ENCODE measurements at regions not wholly inside any gene's neighbourhood (a gene's known extent, or its start where the extent isn't known, plus 50 kb on each side); places are given as distances from the start of the nearest gene placed in this dataset.

DNA sequence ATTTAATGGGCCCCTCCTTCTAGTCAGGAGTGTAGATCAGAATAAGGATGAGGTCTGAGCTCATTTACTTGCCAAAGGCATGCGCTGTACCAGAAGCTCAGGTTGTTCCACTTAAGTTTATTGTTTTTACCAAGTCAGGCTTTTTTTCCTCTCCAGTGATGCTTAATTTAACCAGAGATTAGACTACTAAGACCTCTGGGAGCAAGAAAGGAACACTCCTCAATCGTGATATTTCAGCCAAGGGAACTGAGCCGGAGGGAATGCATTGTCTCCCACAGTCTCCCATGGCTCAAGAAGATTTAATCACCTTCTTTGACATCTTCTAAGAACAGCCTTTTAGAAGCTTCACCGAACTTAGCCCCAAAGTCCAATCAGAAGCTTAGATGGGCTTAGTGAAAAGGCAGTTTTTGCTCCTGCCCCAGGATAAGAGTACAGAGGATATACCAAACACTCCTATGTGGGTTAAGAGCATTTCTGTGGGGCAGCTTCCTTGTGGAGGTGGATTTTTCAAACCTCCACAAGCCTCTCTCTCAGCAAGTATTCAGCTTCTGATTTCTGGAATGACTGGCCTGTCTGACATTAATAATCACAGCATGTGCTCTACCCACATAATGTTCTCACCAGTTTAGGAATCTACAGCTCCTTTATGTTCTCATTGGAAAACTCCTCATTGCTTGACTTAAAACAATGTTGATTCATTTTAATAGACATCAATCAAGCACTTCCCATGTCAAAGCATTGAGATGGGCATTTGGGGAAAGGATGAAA, 322.7 kb downstream of the SUCLA2 start:
- TF ChIP-seq CTCF (optimal IDR thresholded peaks at IDR 0.05 in 1 of 3, IDR thresholded peaks at IDR 0.05 in 1 of 3, conservative IDR thresholded peaks at IDR 0.05 in 1 of 3; ENCODE audit: extremely low read depth in 1 of 3, insufficient read depth in 2 of 3, low read length in 3 of 3) (no peak), EZH2 (IDR thresholded peaks at IDR 0.05; ENCODE audit: low read length) (no peak)
